ENCODE measurements at regions not wholly inside any gene's neighbourhood (a gene's known extent, or its start where the extent isn't known, plus 50 kb on each side); places are given as distances from the start of the nearest gene placed in this dataset.

DNA sequence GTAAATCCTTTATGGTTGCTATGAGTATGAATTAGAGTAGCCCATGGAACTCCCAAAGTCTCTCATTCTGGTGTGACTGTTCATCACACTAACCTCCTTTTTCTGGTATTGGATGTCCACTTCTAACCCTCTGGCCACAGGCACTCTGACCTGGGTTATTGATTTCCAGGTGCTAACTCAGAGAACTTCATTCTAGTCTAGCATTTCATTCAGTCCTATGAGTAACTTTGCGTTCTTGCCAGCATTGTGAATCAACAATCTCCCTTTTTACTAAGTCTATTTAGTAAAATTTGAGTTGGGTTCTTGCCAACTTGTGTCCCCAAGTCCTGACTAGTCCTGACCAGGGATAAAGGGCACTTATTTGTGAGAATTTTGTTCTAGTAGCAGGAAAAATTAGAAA is 103.5 kb downstream of the SNX18 start:
- ChIA-PET POLR2A (interaction anchor here (1.3 kb wide), 1 partner anchor 24 kb away, joined by 4 read pairs; no protein-coding TSS in a partner anchor), CTCF (no interaction called here)
- peaks cover 2% of the 10 kb centered on the region for H3K27me3 Mint-ChIP-seq
- H3K4me1 Mint-ChIP-seq, result peaks cover 12% of the 10 kb centered on the region
- peaks cover 13% of the 10 kb centered on the region for H3K36me3 Mint-ChIP-seq (ENCODE audit: low read depth)
- no peak overlapping the region for H3K27ac Mint-ChIP-seq
- no peak for DNase-seq
- H3K4me3 Mint-ChIP-seq, result no peak overlapping the region
- H3K9me3 Mint-ChIP-seq, result peaks cover 2% of the 10 kb centered on the region

GRCh38 chr5:54620141-54620933 is 102.8 kb downstream of the SNX18 start:
- Mint-ChIP-seq H3K9me3 (peaks cover 4% of the 10 kb centered on the region), H3K27ac (no peak overlapping the region), H3K4me1 (peaks cover 14% of the 10 kb centered on the region), H3K36me3 (ENCODE audit: low read depth) (peaks cover 13% of the 10 kb centered on the region), H3K4me3 (no peak overlapping the region), H3K27me3 (peaks cover 2% of the 10 kb centered on the region)
- ChIA-PET POLR2A (interaction anchor here (1.3 kb wide), 2 partner anchors 10 to 25 kb away, joined by 4 to 9 read pairs; no protein-coding TSS in a partner anchor), CTCF (no interaction called here)
- DNase-seq, result no peak

GRCh38 chr5:54619731-54620130 is 102.2 kb downstream of the SNX18 start:
- CTCF ChIA-PET, result no interaction called here
- Mint-ChIP-seq H3K9me3 (peaks cover 4% of the 10 kb centered on the region), H3K4me1 (peaks cover 14% of the 10 kb centered on the region), H3K27me3 (peaks cover 2% of the 10 kb centered on the region), H3K36me3 (ENCODE audit: low read depth) (peaks cover 13% of the 10 kb centered on the region), H3K27ac (no peak overlapping the region), H3K4me3 (no peak overlapping the region)
- no peak for DNase-seq
- POLR2A ChIA-PET, result interaction anchor here (1.3 kb wide), 2 partner anchors 9 to 25 kb away, joined by 4 to 9 read pairs; no protein-coding TSS in a partner anchor

DNA sequence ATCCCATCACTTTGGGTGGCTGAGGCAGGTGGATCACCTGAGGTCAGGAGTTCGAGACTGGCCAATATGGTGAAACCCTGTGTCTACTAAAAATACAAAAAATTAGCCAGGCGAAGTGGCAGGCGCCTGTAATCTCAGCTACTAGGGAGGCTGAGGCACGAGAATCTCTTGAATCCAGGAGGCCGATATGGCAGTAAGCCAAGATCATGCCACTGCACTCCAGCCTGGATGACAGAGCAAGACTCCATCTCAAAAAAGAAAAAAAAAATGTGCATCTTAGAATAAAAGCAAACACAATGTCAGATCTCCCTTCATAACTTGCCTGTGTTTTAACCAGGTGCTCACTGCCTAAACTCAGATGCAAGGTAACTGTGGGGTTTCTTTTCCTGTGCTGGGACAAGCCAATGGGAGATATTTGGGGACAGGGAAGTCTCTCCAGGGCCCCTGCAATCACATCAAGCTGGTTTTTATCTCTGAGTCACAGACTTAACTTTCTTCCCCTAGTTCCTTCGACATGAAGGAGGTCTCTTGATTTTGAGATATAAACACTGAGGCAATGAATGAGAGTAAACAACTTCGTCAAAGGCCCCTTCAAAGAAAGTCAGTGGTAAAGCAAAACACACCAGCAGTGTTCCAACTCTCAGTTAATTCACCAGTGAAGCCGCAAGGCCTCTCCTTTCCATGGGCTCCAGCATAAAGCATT is 99.1 kb downstream of the SNX18 start:
- H3K4me1 Mint-ChIP-seq, result peaks cover 17% of the 10 kb centered on the region
- ChIA-PET POLR2A (interaction anchor here (1.2 kb wide), 1 partner anchor 27 kb away, joined by 3 read pairs; no protein-coding TSS in a partner anchor), CTCF (no interaction called here)
- DNase-seq, result no peak
- no peak overlapping the region for H3K27ac Mint-ChIP-seq
- peaks cover 23% of the 10 kb centered on the region for H3K36me3 Mint-ChIP-seq (ENCODE audit: low read depth)
- no peak overlapping the region for H3K4me3 Mint-ChIP-seq
- H3K9me3 Mint-ChIP-seq, result peaks cover 14% of the 10 kb centered on the region
- no peaks in the 10 kb centered on the region for H3K27me3 Mint-ChIP-seq

GRCh38 chr5:54616031-54616430 is 98.5 kb downstream of the SNX18 start:
- peaks cover 23% of the 10 kb centered on the region for H3K4me1 Mint-ChIP-seq
- no peak overlapping the region for H3K4me3 Mint-ChIP-seq
- POLR2A ChIA-PET, result interaction anchor here (1.2 kb wide), 1 partner anchor 28 kb away, joined by 3 read pairs; no protein-coding TSS in a partner anchor
- H3K27ac Mint-ChIP-seq, result no peak overlapping the region
- H3K36me3 Mint-ChIP-seq (ENCODE audit: low read depth), result peaks cover 27% of the 10 kb centered on the region
- peaks cover 14% of the 10 kb centered on the region for H3K9me3 Mint-ChIP-seq
- CTCF ChIA-PET, result interaction anchor here (1.0 kb wide), 1 partner anchor 9 kb away, joined by 3 read pairs; no protein-coding TSS in a partner anchor
- no peak for DNase-seq
- H3K27me3 Mint-ChIP-seq, result no peaks in the 10 kb centered on the region

DNA sequence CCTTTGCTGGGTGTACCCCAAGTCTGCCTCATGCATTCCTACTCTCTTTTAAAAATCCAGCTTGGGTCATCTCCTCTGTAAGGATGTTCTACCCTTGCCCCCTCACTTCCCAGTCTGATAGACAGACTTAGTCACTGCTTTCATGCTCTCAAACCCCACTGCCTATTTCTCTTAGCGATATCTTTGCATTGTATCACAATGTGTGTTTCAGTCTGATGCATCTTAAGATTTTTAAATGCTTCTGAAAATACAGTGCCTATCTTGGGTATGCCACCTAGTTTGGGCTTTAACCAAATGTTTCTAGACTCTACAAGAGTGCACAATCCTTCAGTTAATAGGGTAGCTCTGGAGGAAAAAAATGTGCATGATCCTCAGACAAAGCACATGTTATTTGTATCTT is 97.8 kb downstream of the SNX18 start:
- Mint-ChIP-seq H3K27ac (no peak overlapping the region), H3K27me3 (no peaks in the 10 kb centered on the region)
- CTCF ChIA-PET, result interaction anchor here (1.0 to 1.1 kb wide), 2 partner anchors 9 to 16 kb away, joined by 3 read pairs; no protein-coding TSS in a partner anchor

GRCh38 chr5:54612711-54613110 is 95.2 kb downstream of the SNX18 start:
- Mint-ChIP-seq H3K4me3 (no peak overlapping the region), H3K4me1 (peaks cover 33% of the 10 kb centered on the region), H3K27ac (no peak overlapping the region), H3K9me3 (peaks cover 26% of the 10 kb centered on the region), H3K36me3 (ENCODE audit: low read depth) (peaks cover 29% of the 10 kb centered on the region), H3K27me3 (no peaks in the 10 kb centered on the region)
- CTCF ChIA-PET, result no interaction called here
- DNase-seq, result no peak
- POLR2A ChIA-PET, result no interaction called here

More for the DNA sequence above, 97.8 kb downstream of the SNX18 start:
- H3K9me3 Mint-ChIP-seq, result peaks cover 14% of the 10 kb centered on the region
- DNase-seq, result no peak
- H3K36me3 Mint-ChIP-seq (ENCODE audit: low read depth), result peaks cover 29% of the 10 kb centered on the region
- H3K4me3 Mint-ChIP-seq, result no peak overlapping the region
- POLR2A ChIA-PET, result interaction anchor here (1.2 kb wide), 1 partner anchor 29 kb away, joined by 3 read pairs; no protein-coding TSS in a partner anchor
- peaks cover 27% of the 10 kb centered on the region for H3K4me1 Mint-ChIP-seq

DNA sequence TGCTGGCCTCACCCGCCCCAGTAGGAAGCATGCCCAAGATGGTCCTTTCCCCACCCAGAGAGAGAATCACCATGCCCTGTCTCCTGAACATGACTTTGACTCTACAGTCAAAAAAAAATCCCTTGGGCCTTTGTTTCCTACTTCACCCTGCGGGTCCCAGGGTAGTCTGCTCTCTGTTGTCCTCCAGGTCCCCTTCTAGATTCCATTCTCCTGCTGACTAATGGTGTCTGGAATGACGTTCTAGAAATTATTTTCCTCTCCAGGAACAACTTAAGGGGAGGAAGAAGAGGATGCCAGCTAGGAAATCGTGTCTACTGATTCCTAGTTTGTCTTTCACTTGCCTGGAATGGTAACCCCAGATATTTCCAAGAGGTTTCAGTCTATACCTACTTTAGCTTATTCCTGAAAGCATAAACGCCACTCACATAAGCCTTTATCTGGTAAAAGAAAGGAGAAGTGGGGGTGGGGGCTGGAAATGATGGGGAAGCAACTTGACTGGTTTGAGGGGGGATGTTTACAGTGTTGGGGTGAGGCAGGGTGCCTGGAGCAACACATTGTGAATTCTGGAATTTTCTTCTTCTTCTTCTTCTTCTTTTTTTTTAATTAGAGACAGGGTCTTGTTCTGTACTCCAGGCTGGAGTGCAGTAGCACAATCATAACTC is 93.9 kb downstream of the SNX18 start:
- Mint-ChIP-seq H3K27ac (peak overlapping the region; percentile 99), H3K9me3 (peaks cover 28% of the 10 kb centered on the region), H3K4me1 (peaks cover 33% of the 10 kb centered on the region), H3K36me3 (ENCODE audit: low read depth) (peaks cover 32% of the 10 kb centered on the region), H3K4me3 (no peak overlapping the region), H3K27me3 (no peaks in the 10 kb centered on the region)
- ChIA-PET CTCF (interaction anchor here (0.5 to 3.0 kb wide), 10 partner anchors 15 to 290 kb away, joined by 3 to 16 read pairs (median 4); partner anchors contain the start of gene SNX18), POLR2A (interaction anchor here (0.8 to 2.9 kb wide), 19 partner anchors 9 to 490 kb away, joined by 3 to 43 read pairs (median 9); no protein-coding TSS in a partner anchor)
- DNase-seq, result no peak

DNA sequence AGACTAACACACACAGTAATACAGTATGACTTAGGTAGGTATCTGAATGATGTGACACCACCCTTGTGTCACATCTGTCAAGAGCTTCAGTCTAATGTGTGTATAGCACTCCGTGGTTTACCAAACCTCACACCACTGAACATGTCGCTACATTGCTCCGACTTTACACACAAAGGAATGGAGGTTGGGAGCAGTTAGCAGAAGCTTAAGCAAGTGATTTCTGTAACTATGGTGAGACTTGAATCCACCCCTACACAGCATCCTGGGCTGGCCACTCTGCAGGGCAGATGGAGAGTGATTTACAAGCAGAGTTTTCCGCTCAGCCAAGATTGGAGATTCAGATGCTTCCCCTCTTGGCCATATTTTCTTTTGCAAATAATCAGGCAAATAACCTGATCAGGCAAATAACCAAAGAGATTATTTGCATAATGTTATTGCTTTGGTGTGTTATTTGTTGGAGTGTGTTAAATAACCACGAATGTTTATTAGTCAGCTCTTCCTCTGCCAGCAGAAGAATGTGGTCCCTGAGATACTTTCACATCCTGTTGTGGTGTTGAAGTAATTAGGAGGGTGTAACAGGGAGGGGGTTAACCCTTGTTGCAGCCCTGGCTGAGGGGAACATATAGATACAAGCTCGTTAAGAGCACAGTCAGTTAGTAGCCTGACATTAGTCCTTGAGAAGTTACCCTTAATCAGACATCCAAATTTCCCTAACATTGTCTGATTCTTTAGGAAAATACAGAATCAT is 92.8 kb downstream of the SNX18 start:
- POLR2A ChIA-PET, result interaction anchor here (0.8 to 2.9 kb wide), 25 partner anchors 10 to 532 kb away, joined by 3 to 43 read pairs (median 5); partner anchors contain the start of gene ARL15
- CTCF ChIA-PET, result interaction anchor here (0.5 to 3.0 kb wide), 11 partner anchors 16 to 291 kb away, joined by 3 to 16 read pairs (median 4); partner anchors contain the start of gene SNX18
- H3K4me3 Mint-ChIP-seq, result peak overlapping the region; percentile 53

GRCh38 chr5:54608423-54609085 is 91.0 kb downstream of the SNX18 start:
- H3K27me3 Mint-ChIP-seq, result no peaks in the 10 kb centered on the region
- no peak for DNase-seq
- ChIA-PET POLR2A (no interaction called here), CTCF (interaction anchor here (3.0 kb wide), 1 partner anchor 136 kb away, joined by 16 read pairs; no protein-coding TSS in a partner anchor)
- H3K27ac Mint-ChIP-seq, result no peak overlapping the region
- H3K4me3 Mint-ChIP-seq, result no peak overlapping the region
- H3K9me3 Mint-ChIP-seq, result peaks cover 32% of the 10 kb centered on the region
- peaks cover 34% of the 10 kb centered on the region for H3K4me1 Mint-ChIP-seq
- peaks cover 45% of the 10 kb centered on the region for H3K36me3 Mint-ChIP-seq (ENCODE audit: low read depth)

More for the DNA sequence above, 92.8 kb downstream of the SNX18 start:
- Mint-ChIP-seq H3K9me3 (peaks cover 27% of the 10 kb centered on the region), H3K27ac (peak overlapping the region; percentile 99), H3K4me1 (peaks cover 31% of the 10 kb centered on the region), H3K36me3 (ENCODE audit: low read depth) (peaks cover 35% of the 10 kb centered on the region), H3K27me3 (no peaks in the 10 kb centered on the region)
- peak; percentile 68 for DNase-seq

DNA sequence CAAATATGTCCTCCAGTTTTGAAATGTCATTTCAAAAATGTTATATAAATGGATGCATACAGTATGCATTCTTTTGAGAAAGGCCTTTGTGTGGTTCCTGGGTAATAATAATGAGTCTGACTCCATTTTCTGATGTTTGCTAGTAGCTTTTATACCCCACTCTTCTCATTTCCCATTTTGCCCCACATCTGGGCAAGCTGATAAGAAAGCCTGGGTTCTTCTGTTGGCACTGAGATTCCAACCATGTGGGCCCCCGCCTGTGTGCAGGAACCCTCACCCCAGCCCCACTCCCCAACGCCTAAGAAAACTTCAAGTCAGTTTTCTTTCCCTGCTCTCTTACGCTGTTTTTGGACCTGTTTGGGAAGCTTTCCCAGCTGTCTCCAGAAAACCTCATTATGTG is 89.4 kb downstream of the SNX18 start:
- Mint-ChIP-seq H3K36me3 (ENCODE audit: low read depth) (peaks cover 37% of the 10 kb centered on the region), H3K27me3 (no peaks in the 10 kb centered on the region), H3K4me3 (no peak overlapping the region), H3K27ac (no peak overlapping the region), H3K4me1 (peaks cover 34% of the 10 kb centered on the region), H3K9me3 (peaks cover 25% of the 10 kb centered on the region)
- ChIA-PET POLR2A (no interaction called here), CTCF (no interaction called here)
- DNase-seq, result no peak

- CTCF ChIA-PET, result no interaction called here
- H3K36me3 Mint-ChIP-seq (ENCODE audit: low read depth), result peaks cover 26% of the 10 kb centered on the region
- no peak overlapping the region for H3K4me3 Mint-ChIP-seq
- H3K4me1 Mint-ChIP-seq, result peaks cover 3% of the 10 kb centered on the region
- peaks cover 14% of the 10 kb centered on the region for H3K27me3 Mint-ChIP-seq
- DNase-seq, result no peak
- H3K27ac Mint-ChIP-seq, result no peak overlapping the region
- POLR2A ChIA-PET, result no interaction called here
- peaks cover 24% of the 10 kb centered on the region for H3K9me3 Mint-ChIP-seq
Observed at GRCh38 chr5:54603372-54603771, 85.8 kb downstream of the SNX18 start.
